ENCODE measurements at regions not wholly inside any gene's neighbourhood (a gene's known extent, or its start where the extent isn't known, plus 50 kb on each side); places are given as distances from the start of the nearest gene placed in this dataset.
"Not testable (repeated sequence)": the region's sequence is repeated elsewhere in the genome, so short reads cannot be mapped to it uniquely, and the experiment has no call there.

GRCh38 chr6:121550491-121551010 lies 115.1 kb downstream of the GJA1 start (continued):
- no peak for TF ChIP-seq UBTF (IDR thresholded peaks at IDR 0.05; ENCODE audit: borderline replicate concordance in 1 of 2, low read depth in 2 of 2, low read length in 2 of 2)

- H4K20me1 ChIP-seq (replicated peaks; ENCODE audit: control insufficient read depth, insufficient read depth, low read length) = no peaks in the 10 kb centered on the region
- no peak overlapping the region for H3K4me3 ChIP-seq
- BruUV-seq (replicated peaks) = no TSS peak
- ChIA-PET CTCF (ENCODE audit: low intra/inter-chr PET ratio) (no interaction called here), POLR2A (no interaction called here)
- intact Hi-C loops (cut with micrococcal nuclease) = no loop called here
- H3K9ac ChIP-seq (ENCODE audit: insufficient read depth in 1 of 2, low read depth in 2 of 2, low read length in 2 of 2) = no peak overlapping the region
- DNase-seq (ENCODE audit: extremely low read depth in 1 of 4, low spot score in 3 of 4) = no peak
- WGBS (ENCODE audit: insufficient coverage, low coverage, missing lambda C conversion rate) = 6% methylated on average over 4 of the region's 4 CpGs
- H3K79me2 ChIP-seq (ENCODE audit: control insufficient read depth, insufficient read depth, low read length) = no peaks in the 10 kb centered on the region
- H3K4me1 ChIP-seq (replicated peaks in 1 of 2; ENCODE audit: control insufficient read depth in 2 of 2, insufficient read depth in 2 of 2, low read length in 2 of 2) = no peaks in the 10 kb centered on the region
- H3K27me3 ChIP-seq (ENCODE audit: control insufficient read depth in 2 of 2, insufficient read depth in 2 of 2, low read length in 2 of 2) = no peaks in the 10 kb centered on the region
- H3K9me1 ChIP-seq (ENCODE audit: control insufficient read depth, insufficient read depth, low read length) = no peaks in the 10 kb centered on the region
- ATAC-seq = no peak
- H2AFZ ChIP-seq (ENCODE audit: low read depth, low read length) = no peak overlapping the region
- FAIRE-seq = no peak
- H3K36me3 ChIP-seq (ENCODE audit: control insufficient read depth, insufficient read depth, low read length) = no peaks in the 10 kb centered on the region
- TF ChIP-seq PHF21A (IDR thresholded peaks at IDR 0.05; ENCODE audit: borderline replicate concordance, low read depth) = no peak
- no peak for TF ChIP-seq SOX6 (IDR thresholded peaks at IDR 0.05)
- TF ChIP-seq ERF (CRISPR knock-in tag; IDR thresholded peaks at IDR 0.05) = no peak
- in situ Hi-C loops (cut with MboI) = no loop called here
- H3K9me3 ChIP-seq (replicated peaks; ENCODE audit: control insufficient read depth, insufficient read depth, low read depth, low read length) = 0 out of 2 replicates have a peak, but pooled peaks cover 1% of the 10 kb centered on the region
- no peak overlapping the region for H3K4me2 ChIP-seq (ENCODE audit: insufficient read depth, low read length)
- no peak overlapping the region for H3K27ac ChIP-seq (ENCODE audit: extremely low read depth, low read depth, low read length)
Measured at GRCh38 chr6:121555201-121555600, 119.8 kb downstream of the GJA1 start.

- H3K4me2 ChIP-seq (ENCODE audit: insufficient read depth, low read length); in situ Hi-C loops (cut with MboI); H3K4me1 ChIP-seq (replicated peaks in 1 of 2; ENCODE audit: control insufficient read depth in 2 of 2, insufficient read depth in 2 of 2, low read length in 2 of 2); POLR2A ChIA-PET; H2AFZ ChIP-seq (ENCODE audit: low read depth, low read length); H4K20me1 ChIP-seq (replicated peaks; ENCODE audit: control insufficient read depth, insufficient read depth, low read length); H3K27me3 ChIP-seq (ENCODE audit: control insufficient read depth in 2 of 2, insufficient read depth in 2 of 2, low read length in 2 of 2); FAIRE-seq; H3K27ac ChIP-seq (ENCODE audit: extremely low read depth, low read depth, low read length); DNase-seq (ENCODE audit: extremely low read depth in 1 of 4, low spot score in 3 of 4); H3K9me1 ChIP-seq (ENCODE audit: control insufficient read depth, insufficient read depth, low read length); intact Hi-C loops (cut with micrococcal nuclease); H3K79me2 ChIP-seq (ENCODE audit: control insufficient read depth, insufficient read depth, low read length); H3K9me3 ChIP-seq (replicated peaks; ENCODE audit: control insufficient read depth, insufficient read depth, low read depth, low read length); H3K36me3 ChIP-seq (ENCODE audit: control insufficient read depth, insufficient read depth, low read length); H3K9ac ChIP-seq (ENCODE audit: insufficient read depth in 1 of 2, low read depth in 2 of 2, low read length in 2 of 2); H3K4me3 ChIP-seq; BruUV-seq (replicated peaks); ATAC-seq; CTCF ChIA-PET (ENCODE audit: low intra/inter-chr PET ratio): not testable (repeated sequence)
- 5% methylated on average over 3 of the region's 3 CpGs for WGBS (ENCODE audit: insufficient coverage, low coverage, missing lambda C conversion rate)
Measured at GRCh38 chr6:121556149-121556548, 120.7 kb downstream of the GJA1 start.

Measured in K562 (cell line).